IPS-11a (cell line): ENCODE measurements at regions not wholly inside any gene's neighbourhood (a gene's known extent, or its start where the extent isn't known, plus 50 kb on each side); places are given as distances from the start of the nearest gene placed in this dataset.
A peak's percentile ranks its signal among the peaks of the same experiment; 100 is the strongest.

Experiments used
- H3K4me3 ChIP-seq: one replicate; pipeline ENCODE4 v1.5.1; 2013; ENCODE audit warnings: low read depth, low read length, control low read depth

- no peak overlapping the region for H3K4me3 ChIP-seq
These were observed 100.8 kb downstream of the MICALL2 start for GRCh38 chr7:1358376-1359050.

DNA sequence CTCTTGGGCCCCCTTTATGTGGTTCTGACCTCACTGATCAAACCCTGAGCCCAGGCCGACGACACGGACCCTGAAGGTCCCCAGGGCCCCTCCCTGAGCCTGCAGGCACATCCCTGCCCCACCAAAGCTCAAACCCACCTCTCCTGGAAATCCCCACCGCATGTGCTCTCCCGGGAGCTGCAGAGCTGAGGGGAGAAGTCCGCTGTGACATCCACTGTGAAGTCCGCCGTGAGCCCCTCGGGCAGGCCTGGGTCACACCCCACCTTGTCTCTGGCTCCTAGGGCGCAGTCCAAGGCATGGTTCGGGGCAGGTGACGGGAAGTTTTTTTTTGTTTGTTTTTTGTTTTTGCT is 100.2 kb downstream of the MICALL2 start:
- H3K4me3 ChIP-seq, result no peak overlapping the region

- H3K4me3 ChIP-seq, result no peak overlapping the region
These were observed 99.4 kb downstream of the MICALL2 start for GRCh38 chr7:1359681-1360485.

DNA sequence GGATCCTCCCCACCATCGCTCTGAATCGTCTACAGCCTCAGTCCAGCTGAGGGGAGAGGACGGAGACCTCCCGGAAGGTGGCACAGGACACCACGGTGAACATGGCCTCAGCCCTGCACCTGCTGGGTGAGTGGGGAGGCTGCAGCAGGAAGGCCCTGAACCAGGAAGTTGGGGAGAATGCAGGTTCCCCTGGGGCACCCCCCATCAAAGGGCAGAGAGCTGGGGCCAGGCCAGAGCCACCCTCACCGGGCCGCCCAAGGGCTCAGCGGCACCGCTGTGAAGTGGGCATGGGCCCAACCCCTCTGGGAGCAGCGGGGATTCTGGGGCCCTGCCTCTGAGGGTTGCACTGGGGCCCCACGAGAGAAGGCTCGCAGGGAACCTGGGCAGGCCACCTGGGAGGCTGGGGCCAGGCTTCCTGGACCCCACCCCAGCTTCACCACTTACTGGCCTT is 98.7 kb downstream of the MICALL2 start:
- H3K4me3 ChIP-seq, result no peak overlapping the region

DNA sequence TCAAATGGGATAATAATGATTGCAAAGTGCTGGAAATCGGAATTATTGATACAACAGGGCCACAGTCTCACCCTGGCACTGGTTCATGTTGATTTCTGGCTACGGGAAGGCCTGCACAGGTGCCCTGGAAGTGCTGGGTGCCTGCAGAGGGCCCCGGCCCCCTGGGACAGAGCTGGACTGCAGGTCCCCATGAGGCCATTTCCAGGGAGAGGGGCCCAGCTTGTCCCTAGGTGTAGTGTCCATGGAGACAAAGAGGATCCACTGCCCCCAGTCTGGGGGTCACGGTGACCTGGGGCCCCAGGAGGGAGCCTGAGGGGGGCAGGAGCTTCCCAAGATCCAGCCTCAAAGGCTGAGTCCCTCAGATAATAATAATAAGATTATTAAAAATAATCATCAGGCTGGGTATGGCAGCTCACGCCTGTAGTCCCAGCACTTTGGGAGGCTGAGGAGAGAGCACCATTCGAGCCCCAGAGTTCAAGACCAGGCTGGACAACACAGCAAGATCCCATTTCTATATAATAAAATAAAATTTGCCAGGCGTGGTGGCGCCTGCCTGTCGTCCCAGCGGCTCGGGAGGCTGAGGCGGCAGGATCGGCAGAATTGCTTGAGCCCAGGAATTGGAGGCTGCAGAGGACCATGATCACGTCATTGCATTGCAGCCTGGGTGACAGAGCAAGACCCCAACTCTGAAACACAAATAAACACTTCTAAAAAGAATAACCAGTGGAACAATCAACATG is 98.1 kb downstream of the MICALL2 start:
- H3K4me3 ChIP-seq, result no peak overlapping the region

DNA sequence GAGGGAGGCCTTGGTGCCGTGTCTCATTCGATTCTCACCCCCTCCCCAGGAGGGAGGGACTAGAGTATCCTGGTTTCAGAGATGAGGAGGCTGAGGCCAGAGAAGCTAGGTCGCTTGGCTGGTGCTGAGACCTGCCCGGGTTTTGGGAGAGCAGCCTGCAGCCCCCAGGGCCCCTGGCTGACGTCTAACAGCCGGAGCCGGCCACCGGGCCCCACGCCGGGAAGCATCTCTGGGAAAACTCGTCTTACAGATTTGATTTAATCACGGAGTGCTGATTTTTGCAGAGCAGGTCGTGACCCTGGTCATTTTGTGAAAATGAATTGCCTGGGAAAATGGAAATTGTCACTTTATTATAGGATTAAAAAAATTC is 97.5 kb downstream of the MICALL2 start:
- H3K4me3 ChIP-seq, result no peak overlapping the region

- no peak overlapping the region for H3K4me3 ChIP-seq
These were observed 97.0 kb downstream of the MICALL2 start for GRCh38 chr7:1362301-1362700.

GRCh38 chr7:1364068-1364905 is 95.0 kb downstream of the MICALL2 start:
- H3K4me3 ChIP-seq, result no peak overlapping the region

GRCh38 chr7:1364906-1365570 is 94.2 kb downstream of the MICALL2 start:
- H3K4me3 ChIP-seq, result no peak overlapping the region

- H3K4me3 ChIP-seq, result no peak overlapping the region
These were observed 93.4 kb downstream of the MICALL2 start for GRCh38 chr7:1365846-1366245.

DNA sequence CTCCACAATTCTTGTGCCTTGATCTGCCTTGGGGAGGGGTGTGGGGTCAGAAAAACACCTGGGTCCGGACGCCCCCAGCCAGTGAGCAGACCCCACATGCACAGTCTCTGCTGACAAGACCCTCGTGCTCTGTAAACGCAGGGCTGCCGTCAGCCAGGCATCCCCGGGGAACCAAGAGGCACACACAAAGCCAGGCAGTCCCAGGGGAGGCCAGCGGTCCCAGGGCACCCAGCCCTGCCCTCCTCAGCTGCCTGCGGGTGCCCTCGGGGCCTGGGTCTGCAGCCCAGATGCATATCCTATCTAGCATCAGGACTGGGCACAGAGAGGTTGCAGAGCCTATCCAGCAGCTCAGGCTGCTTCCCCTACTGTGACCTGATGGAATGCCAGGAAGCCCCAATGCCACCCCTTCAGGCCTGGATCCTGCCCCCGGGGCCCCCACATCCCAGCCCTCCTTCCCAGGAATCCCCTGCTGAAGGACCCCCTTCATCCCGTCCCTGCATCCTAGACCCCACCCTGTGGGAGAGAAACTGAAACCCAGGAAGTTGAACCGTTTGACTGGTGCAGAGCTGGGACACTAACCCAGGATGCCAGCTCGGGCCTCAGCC is 92.4 kb downstream of the MICALL2 start:
- H3K4me3 ChIP-seq, result no peak overlapping the region

DNA sequence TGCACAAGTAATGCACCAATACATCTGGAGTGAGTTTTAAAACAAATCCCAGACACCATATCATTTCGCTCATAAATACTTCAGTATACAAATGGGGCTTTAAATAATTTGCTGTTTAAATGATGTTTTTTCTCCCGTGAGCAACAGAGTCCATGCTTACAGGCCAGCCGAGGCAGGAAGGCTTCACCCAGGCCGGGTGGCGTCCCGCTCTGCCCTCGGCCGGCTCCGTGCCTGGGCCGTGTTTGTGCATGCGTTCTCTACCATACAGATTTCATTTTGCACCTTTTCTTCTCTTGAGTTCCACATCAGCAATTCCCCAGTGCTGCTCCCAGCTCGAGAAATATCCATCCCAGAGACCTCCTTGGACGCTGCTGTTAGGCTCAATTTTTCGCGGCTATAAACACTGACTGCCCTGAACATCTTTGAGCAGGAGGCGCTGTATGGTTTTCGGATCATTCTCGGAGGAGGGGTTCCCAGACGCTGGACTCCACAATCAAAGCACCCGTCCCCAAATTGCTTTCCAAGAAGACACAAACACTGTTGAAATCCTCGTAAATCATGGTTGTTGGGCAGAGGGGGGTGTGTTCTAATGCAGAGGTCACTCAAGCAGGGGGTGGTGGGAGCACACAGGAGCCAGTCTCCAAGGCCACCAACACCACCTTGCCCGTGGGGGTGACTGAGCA is 91.6 kb downstream of the MICALL2 start:
- no peak overlapping the region for H3K4me3 ChIP-seq

GRCh38 chr7:1368184-1368681 is 91.0 kb downstream of the MICALL2 start:
- H3K4me3 ChIP-seq, result no peak overlapping the region

DNA sequence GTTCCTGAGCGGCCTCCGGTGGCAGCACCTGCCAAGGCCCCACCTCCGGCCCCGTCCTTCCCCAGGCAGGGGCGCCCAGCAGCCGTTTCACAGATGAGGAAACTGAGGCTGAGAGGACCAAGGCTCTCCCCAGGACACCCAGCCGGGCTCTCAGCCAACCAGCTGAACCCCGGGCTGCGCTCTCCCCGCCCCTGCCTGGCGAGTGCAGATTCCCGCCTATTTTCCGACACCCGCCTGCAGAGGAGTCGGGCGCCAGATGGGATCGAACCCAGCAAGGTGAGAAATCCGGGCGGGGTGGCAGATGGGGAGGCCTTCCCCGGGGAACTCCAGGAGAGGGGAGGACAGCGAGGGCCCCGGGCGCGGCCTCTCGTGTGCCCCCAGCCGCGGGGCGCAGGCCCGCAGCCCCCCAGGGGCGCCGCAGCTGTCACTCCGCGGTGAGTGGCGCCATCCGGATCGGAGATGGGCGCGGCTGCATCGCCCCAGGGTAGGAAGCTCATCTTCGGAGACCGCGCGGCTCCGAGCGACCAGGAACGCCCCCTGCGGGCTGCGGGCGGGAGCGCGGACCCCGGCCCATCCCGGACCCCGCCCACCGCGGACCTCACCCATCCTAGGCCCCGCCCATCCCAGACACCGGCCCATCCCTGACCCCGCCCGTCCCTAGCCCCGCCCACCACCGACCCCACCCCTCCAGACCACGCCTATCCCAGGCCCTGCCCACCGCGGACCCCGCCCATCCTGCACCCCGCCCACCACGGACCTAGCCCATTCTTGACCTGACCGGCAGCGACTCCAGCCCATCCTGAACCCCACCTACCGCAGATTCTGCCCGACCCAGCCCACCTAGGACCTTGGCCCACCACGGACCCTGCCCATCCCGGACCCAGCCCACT is 90.3 kb downstream of the MICALL2 start:
- peak overlapping the region; percentile 8 for H3K4me3 ChIP-seq

DNA sequence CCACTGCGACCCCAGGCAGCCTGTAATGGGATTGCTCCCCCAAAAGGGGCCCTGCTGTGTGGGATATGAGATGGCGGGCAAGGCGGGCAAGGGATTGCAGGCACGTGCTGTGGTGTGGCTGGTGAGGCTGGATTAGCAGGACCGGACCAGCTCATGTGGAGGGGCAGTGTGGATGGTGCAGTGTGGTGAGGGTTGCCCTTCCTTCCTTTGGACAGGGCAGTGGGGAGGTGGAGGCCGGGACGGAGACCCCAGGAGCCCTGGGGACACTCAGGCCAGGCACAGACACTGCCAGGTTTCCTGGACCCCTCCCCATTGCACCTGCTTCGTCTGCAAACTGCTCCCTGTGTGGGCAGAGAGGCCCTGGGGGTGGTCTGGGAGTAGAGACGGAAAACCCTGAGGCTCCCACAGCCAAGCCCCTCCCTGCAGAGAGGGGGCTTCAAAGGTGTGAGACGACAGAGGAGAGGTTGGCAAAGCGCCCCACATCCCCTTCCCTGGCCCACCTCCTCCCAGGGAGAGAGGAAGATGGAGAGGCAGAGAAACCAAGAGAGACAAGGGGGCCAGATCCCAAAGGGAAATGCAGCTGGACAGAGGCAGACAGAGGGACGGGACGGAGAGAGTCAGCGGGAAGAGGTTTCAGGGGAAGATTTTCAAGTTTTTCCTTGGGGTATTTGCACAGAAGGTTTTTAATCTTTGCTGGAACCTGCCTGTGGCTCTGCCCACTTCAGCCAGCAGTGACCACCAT is 89.2 kb downstream of the MICALL2 start:
- H3K4me3 ChIP-seq, result no peak overlapping the region

- H3K4me3 ChIP-seq, result no peak overlapping the region
These were observed 88.5 kb downstream of the MICALL2 start for GRCh38 chr7:1370738-1371137.

DNA sequence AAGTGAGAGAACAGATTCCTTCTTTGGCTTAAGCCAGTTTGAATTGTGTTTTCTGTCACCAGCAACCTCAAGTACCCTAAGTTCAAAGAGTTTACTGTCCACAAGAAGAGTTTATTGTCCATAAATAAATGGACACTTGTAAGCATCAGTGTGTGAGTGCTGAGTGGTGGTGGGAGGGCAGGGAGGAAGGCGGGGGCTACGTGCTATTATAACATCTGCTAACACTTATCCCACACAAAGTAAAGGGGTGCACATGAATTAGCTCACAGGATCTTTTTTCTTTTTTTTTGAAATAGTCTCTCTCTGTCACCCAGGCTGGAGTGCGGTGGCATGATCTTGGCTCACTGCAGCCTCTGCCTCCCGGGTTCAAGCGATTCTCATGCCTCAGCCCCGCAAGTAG is 87.2 kb downstream of the MICALL2 start:
- H3K4me3 ChIP-seq, result no peak overlapping the region
